Testis (tissue), 2 donors: ENCODE measurements at regions not wholly inside any gene's neighbourhood (a gene's known extent, or its start where the extent isn't known, plus 50 kb on each side); places are given as distances from the start of the nearest gene placed in this dataset.

Experiments
- DNase-seq: peaks from one replicate; pipeline ENCODE4 v3.0.0-alpha.2; 2019
- H3K27ac ChIP-seq, 2 donors: fragments of 200-600 bp; sonication (generic); one replicate each; pipeline ENCODE4 v1.5.1; 2019
- H3K27me3 ChIP-seq: fragments of 200-600 bp; sonication (generic); one replicate; pipeline ENCODE4 v1.5.1; 2019
- H3K36me3 ChIP-seq: fragments of 200-600 bp; sonication (generic); one replicate; pipeline ENCODE4 v1.5.1; 2017; ENCODE audit warnings: low read depth; ENCODE audit errors: missing control alignments
- H3K4me1 ChIP-seq: fragments of 200-600 bp; sonication (generic); one replicate; pipeline ENCODE4 v1.5.1; 2019
- H3K4me3 ChIP-seq, 2 donors: fragments of 200-600 bp; sonication (generic); one replicate each; pipeline ENCODE4 v1.5.1; 2017 to 2019
- H3K9me3 ChIP-seq: fragments of 200-600 bp; sonication (generic); one replicate; pipeline ENCODE4 v1.5.1; 2017
- POLR2A ChIP-seq: fragments of 450-650 bp; IDR thresholded peaks from one replicate; pipeline ENCODE4 v1.6.1; 2017; ENCODE audit warnings: antibody characterized with exemption, mild to moderate bottlenecking, moderate library complexity
- WGBS, 2 donors: methylation state at CpG; one replicate each; pipeline ENCODE4 v1.1.5; 2018; 5-methylcytosine and 5-hydroxymethylcytosine counted together
- intact Hi-C: fragments of 100-400 bp; cut with DNase I; formaldehyde crosslinking; loops from one replicate; pipeline ENCODE4 v1.15.1; 2023; ENCODE audit warnings: low total_unique reads
- TF ChIP-seq, protein P1 (sequence below), 3 experiments: fragments of 450-650 bp in 2 of 3; fragments of 200-600 bp in 1 of 3; sonication (generic) in 1 of 3; IDR thresholded peaks; one replicate each; pipeline ENCODE4 v1.5.1; 2016 to 2019; ENCODE audit warnings: antibody characterized with exemption in 3 of 3, mild to moderate bottlenecking in 2 of 3, moderate library complexity in 1 of 3

GRCh38 chr2:41216978-41217377 is 765.1 kb upstream of the SLC8A1 start:
- intact Hi-C loops, result no loop called here
- H3K27me3 ChIP-seq, result no peaks in the 10 kb centered on the region
- TF ChIP-seq POLR2A, result no peak
- TF ChIP-seq, protein P1, sequence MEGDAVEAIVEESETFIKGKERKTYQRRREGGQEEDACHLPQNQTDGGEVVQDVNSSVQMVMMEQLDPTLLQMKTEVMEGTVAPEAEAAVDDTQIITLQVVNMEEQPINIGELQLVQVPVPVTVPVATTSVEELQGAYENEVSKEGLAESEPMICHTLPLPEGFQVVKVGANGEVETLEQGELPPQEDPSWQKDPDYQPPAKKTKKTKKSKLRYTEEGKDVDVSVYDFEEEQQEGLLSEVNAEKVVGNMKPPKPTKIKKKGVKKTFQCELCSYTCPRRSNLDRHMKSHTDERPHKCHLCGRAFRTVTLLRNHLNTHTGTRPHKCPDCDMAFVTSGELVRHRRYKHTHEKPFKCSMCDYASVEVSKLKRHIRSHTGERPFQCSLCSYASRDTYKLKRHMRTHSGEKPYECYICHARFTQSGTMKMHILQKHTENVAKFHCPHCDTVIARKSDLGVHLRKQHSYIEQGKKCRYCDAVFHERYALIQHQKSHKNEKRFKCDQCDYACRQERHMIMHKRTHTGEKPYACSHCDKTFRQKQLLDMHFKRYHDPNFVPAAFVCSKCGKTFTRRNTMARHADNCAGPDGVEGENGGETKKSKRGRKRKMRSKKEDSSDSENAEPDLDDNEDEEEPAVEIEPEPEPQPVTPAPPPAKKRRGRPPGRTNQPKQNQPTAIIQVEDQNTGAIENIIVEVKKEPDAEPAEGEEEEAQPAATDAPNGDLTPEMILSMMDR (IDR thresholded peaks at IDR 0.05), result no peak

DNA sequence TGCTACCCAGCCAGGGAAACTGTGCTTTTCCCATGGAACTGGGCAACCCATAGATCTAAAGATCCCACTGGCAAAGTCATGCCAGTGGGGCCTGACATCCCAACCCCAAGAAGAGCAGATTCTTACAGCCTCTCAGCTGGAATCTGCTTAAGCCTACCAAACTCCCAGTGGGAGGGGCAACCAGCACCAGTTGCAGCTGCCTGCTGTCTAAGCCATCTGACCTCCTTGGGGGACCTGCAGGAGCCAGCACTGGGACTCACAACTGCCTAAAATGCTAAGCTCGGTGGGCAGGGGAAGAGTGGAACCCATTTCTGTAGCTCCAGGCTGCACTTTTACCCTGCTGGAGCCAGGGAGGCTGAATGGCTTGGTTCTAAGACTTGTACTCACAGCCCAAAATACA is 770.7 kb upstream of the SLC8A1 start:
- Histone ChIP-seq H3K36me3 (no peaks in the 10 kb centered on the region), H3K27me3 (no peaks in the 10 kb centered on the region), H3K4me1 (no peaks in the 10 kb centered on the region), H3K4me3 (no peak overlapping the region), H3K27ac (no peak overlapping the region), H3K9me3 (no peaks in the 10 kb centered on the region)
- TF ChIP-seq, protein P1 (IDR thresholded peaks at IDR 0.05), result no peak
- no peak for TF ChIP-seq POLR2A
- intact Hi-C loops, result no loop called here
- DNase-seq, result no peak
- 73 to 80% methylated on average over 1 of the region's 1 CpG for WGBS, 2 donors

More at GRCh38 chr2:41216978-41217377, 765.1 kb upstream of the SLC8A1 start:
- H3K4me3 ChIP-seq, result no peak overlapping the region
- no peaks in the 10 kb centered on the region for H3K9me3 ChIP-seq
- no peak overlapping the region for H3K27ac ChIP-seq
- no peaks in the 10 kb centered on the region for H3K4me1 ChIP-seq
- WGBS, 2 donors, result 33 to 41% methylated on average over 1 of the region's 1 CpG
- no peak for DNase-seq
- no peaks in the 10 kb centered on the region for H3K36me3 ChIP-seq

- Histone ChIP-seq H3K27me3 (no peaks in the 10 kb centered on the region), H3K4me1 (no peaks in the 10 kb centered on the region), H3K36me3 (no peaks in the 10 kb centered on the region), H3K9me3 (no peaks in the 10 kb centered on the region), H3K27ac (no peak overlapping the region), H3K4me3 (no peak overlapping the region)
- 65 to 84% methylated on average over 1 of the region's 1 CpG for WGBS, 2 donors
- intact Hi-C loops, result no loop called here
- no peak for DNase-seq
- TF ChIP-seq POLR2A, result no peak
- TF ChIP-seq, protein P1 (IDR thresholded peaks at IDR 0.05), result no peak
Measured at GRCh38 chr2:41234093-41234492, 782.2 kb upstream of the SLC8A1 start.

DNA sequence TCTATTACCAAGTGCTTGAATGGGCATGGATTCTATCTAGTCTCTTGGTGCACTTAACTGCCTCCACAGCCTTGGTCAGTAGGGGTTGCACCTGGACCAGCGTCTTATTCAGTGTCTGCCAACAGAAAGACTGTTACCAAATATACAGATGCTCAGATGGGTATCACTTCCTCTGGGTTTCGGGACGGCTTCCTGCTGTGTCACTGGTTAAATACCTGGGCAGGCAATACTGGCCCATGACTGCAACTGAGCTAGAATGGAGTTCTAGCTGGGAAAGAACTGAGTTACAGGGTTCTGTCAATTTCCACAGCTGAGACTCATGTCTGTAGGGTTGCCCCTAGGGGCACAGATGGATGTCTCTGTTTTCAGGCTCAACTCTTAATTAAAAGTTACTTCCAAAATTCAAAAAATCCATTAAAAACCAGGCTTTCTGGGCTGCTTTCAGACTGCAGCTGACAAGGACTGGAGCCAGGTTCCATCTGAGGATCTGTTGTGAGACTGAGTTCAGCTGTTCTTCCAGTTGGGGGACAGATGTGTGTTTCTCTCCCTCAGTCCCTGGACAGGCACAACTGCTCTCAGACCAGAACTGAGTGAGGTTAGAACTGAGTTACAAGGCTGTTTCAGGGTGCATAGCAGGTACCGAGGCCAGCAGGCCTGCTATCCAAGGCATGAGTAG is 789.6 kb upstream of the SLC8A1 start:
- Histone ChIP-seq H3K4me3 (no peak overlapping the region), H3K27ac (no peak overlapping the region), H3K36me3 (no peaks in the 10 kb centered on the region), H3K27me3 (no peaks in the 10 kb centered on the region), H3K9me3 (no peaks in the 10 kb centered on the region), H3K4me1 (no peaks in the 10 kb centered on the region)
- DNase-seq, result no peak
- 76 to 85% methylated on average over 4 of the region's 4 CpGs for WGBS, 2 donors
- intact Hi-C loops, result no loop called here
- TF ChIP-seq, protein P1 (IDR thresholded peaks at IDR 0.05), result no peak
- TF ChIP-seq POLR2A, result no peak

GRCh38 chr2:41242001-41242331 is 790.1 kb upstream of the SLC8A1 start:
- TF ChIP-seq, protein P1 (IDR thresholded peaks at IDR 0.05), result no peak
- TF ChIP-seq POLR2A, result no peak
- no peaks in the 10 kb centered on the region for H3K4me1 ChIP-seq
- 88 to 95% methylated on average over 4 of the region's 4 CpGs for WGBS, 2 donors

More at GRCh38 chr2:41242001-41242331, 790.1 kb upstream of the SLC8A1 start:
- intact Hi-C loops, result no loop called here
- Histone ChIP-seq H3K9me3 (no peaks in the 10 kb centered on the region), H3K27me3 (no peaks in the 10 kb centered on the region), H3K27ac (no peak overlapping the region), H3K4me3 (no peak overlapping the region), H3K36me3 (no peaks in the 10 kb centered on the region)
- no peak for DNase-seq
